Endodermal cell (in vitro differentiated cells): ENCODE measurements at regions not wholly inside any gene's neighbourhood (a gene's known extent, or its start where the extent isn't known, plus 50 kb on each side); places are given as distances from the start of the nearest gene placed in this dataset.

Experiments used
- DNase-seq: peaks from one replicate; pipeline ENCODE4 v3.0.0-alpha.2; 2017
- H3K27ac ChIP-seq: 2 replicates; pipeline ENCODE4 v1.5.1; 2013; ENCODE audit warnings: mild to moderate bottlenecking, low read depth, low read length, moderate library complexity
- H3K27me3 ChIP-seq: 2 replicates; pipeline ENCODE4 v1.6.1; 2013; ENCODE audit warnings: mild to moderate bottlenecking, low read length, moderate library complexity; ENCODE audit not compliant: insufficient read depth, control insufficient read depth, poor library complexity, severe bottlenecking
- H3K36me3 ChIP-seq: 2 replicates; pipeline ENCODE4 v1.7.0; 2013; ENCODE audit warnings: mild to moderate bottlenecking, low read length, moderate library complexity; ENCODE audit not compliant: control insufficient read depth, insufficient read depth
- H3K4me1 ChIP-seq: one replicate; pipeline ENCODE4 v1.7.0; 2013; ENCODE audit warnings: low read length; ENCODE audit not compliant: control insufficient read depth, insufficient read depth
- H3K4me3 ChIP-seq: 2 replicates; pipeline ENCODE4 v1.5.1; 2013; ENCODE audit warnings: mild to moderate bottlenecking, low read length, moderate library complexity
- H3K9ac ChIP-seq: 2 replicates; pipeline ENCODE4 v1.6.1; 2013; ENCODE audit warnings: mild to moderate bottlenecking, low read length, moderate library complexity; ENCODE audit not compliant: poor library complexity, severe bottlenecking; ENCODE audit errors: extremely low read depth
- H3K9me3 ChIP-seq: 2 replicates; pipeline ENCODE4 v1.6.1; 2013; ENCODE audit warnings: mild to moderate bottlenecking, low read length, moderate library complexity; ENCODE audit not compliant: control insufficient read depth
- H3K27ac Mint-ChIP-seq: 2 replicates; pipeline ENCODE4 v1.8.0; 2020; ENCODE audit warnings: mixed read lengths
- H3K27me3 Mint-ChIP-seq: 2 replicates; pipeline ENCODE4 v1.8.0; 2021; ENCODE audit warnings: mild to moderate bottlenecking, mixed read lengths; ENCODE audit not compliant: insufficient read depth
- H3K36me3 Mint-ChIP-seq: 2 replicates; pipeline ENCODE4 v1.8.0; 2020; ENCODE audit warnings: low read depth, mixed read lengths
- H3K4me1 Mint-ChIP-seq: 2 replicates; pipeline ENCODE4 v1.8.0; 2020; ENCODE audit warnings: mixed read lengths
- H3K4me3 Mint-ChIP-seq: 2 replicates; pipeline ENCODE4 v1.8.0; 2020; ENCODE audit warnings: mild to moderate bottlenecking, moderate library complexity, mixed read lengths
- H3K9me3 Mint-ChIP-seq: 2 replicates; pipeline ENCODE4 v1.8.0; 2020; ENCODE audit warnings: mild to moderate bottlenecking, mixed read lengths
- WGBS, 2 experiments: methylation state at CpG; one replicate each; pipeline versions ENCODE4 v1.1.5 to v1.1.7; 2013; ENCODE audit warnings: missing lambda C conversion rate in 2 of 2, mixed read lengths in 1 of 2; ENCODE audit not compliant: insufficient coverage in 1 of 2, insufficient read length in 1 of 2; 5-methylcytosine and 5-hydroxymethylcytosine counted together
- TF ChIP-seq, protein P1 (sequence below): fragments of 200-600 bp; sonication (generic); conservative IDR thresholded peaks from 2 replicates; pipeline ENCODE4 v1.5.0; 2021; ENCODE audit warnings: antibody characterized with exemption, mild to moderate bottlenecking

DNA sequence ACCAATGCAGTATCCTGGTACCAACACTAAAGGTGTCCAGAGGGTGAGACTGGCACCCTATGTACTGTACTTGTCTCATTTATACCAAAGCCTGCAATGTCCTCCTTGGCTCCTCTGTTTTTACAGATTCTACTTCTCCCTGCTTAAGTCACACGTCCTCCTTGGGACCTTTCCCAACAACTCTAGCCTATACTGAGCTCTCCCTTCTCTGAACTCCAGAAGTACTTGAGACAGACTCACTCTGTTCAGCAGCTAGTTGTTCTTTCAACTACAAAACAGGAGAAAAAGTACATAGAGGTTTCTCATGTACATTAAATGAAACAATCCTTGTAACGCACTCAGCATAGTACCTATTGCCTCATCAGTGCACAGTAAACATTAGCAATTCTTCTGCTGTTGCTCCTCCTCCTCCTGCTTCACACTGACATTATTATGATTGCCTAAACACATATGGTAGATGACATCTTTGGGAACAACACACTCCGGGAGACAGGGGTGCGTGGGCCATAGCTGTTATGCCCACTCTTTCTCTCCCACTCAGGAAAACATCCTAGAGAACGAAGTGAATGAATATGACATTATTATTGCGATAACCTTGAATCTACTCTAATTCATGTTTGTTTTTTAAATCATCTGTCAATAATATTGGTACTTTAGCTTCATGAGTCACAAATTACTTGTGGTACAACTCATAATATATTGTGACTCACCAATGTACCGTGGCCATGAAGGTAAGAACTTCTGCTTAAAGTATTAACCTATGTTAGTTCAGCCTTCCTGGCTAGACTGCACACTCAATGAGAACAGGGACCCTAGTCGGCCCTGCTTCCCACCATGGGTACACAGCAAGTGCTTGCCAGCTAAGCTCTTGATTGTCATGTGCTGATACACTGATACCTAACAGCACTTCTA, 180.3 kb upstream of the ADRA1B start:
- Histone ChIP-seq H3K27ac (no peak overlapping the region), H3K36me3 (no peaks in the 10 kb centered on the region), H3K4me3 (no peak overlapping the region), H3K27me3 (no peaks in the 10 kb centered on the region), H3K4me1 (no peaks in the 10 kb centered on the region), H3K9me3 (no peaks in the 10 kb centered on the region), H3K9ac (no peak overlapping the region)
- WGBS, 2 experiments, result 89 to 90% methylated on average over 4 to 8 of the region's 8 CpGs
- Mint-ChIP-seq H3K27me3 (peaks cover 3% of the 10 kb centered on the region), H3K9me3 (no peaks in the 10 kb centered on the region), H3K36me3 (no peaks in the 10 kb centered on the region), H3K4me3 (no peak overlapping the region), H3K27ac (no peak overlapping the region), H3K4me1 (no peaks in the 10 kb centered on the region)
- TF ChIP-seq, protein P1, sequence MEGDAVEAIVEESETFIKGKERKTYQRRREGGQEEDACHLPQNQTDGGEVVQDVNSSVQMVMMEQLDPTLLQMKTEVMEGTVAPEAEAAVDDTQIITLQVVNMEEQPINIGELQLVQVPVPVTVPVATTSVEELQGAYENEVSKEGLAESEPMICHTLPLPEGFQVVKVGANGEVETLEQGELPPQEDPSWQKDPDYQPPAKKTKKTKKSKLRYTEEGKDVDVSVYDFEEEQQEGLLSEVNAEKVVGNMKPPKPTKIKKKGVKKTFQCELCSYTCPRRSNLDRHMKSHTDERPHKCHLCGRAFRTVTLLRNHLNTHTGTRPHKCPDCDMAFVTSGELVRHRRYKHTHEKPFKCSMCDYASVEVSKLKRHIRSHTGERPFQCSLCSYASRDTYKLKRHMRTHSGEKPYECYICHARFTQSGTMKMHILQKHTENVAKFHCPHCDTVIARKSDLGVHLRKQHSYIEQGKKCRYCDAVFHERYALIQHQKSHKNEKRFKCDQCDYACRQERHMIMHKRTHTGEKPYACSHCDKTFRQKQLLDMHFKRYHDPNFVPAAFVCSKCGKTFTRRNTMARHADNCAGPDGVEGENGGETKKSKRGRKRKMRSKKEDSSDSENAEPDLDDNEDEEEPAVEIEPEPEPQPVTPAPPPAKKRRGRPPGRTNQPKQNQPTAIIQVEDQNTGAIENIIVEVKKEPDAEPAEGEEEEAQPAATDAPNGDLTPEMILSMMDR, result no peak
- no peak for DNase-seq

DNA sequence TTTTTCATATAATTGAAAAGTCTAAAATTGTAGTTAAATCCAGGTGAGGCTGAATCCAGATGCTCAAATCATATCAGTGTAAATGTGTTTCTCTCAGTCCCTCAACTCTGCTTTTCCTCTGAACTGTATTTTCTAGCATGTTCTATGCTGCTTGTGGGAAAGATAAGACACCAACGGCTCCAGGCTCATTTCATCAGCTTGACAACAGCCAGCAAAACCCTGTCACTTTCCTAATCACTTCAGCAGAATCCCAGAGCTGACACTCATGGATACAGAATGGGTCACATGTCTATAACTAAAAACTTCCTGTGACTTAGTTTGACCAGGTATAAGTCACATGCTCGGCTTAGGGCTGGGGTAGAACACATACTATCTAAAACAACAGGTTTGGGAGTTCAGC, 179.4 kb upstream of the ADRA1B start:
- DNase-seq, result no peak
- Histone ChIP-seq H3K4me3 (no peak overlapping the region), H3K27ac (no peak overlapping the region), H3K9ac (no peak overlapping the region), H3K9me3 (no peaks in the 10 kb centered on the region), H3K4me1 (no peaks in the 10 kb centered on the region), H3K36me3 (no peaks in the 10 kb centered on the region), H3K27me3 (no peaks in the 10 kb centered on the region)
- no peaks in the 10 kb centered on the region for H3K9me3 Mint-ChIP-seq
- no peaks in the 10 kb centered on the region for H3K4me1 Mint-ChIP-seq
- TF ChIP-seq, protein P1, result no peak
- no peak overlapping the region for H3K4me3 Mint-ChIP-seq
- H3K36me3 Mint-ChIP-seq, result no peaks in the 10 kb centered on the region
- no peak overlapping the region for H3K27ac Mint-ChIP-seq
- peaks cover 3% of the 10 kb centered on the region for H3K27me3 Mint-ChIP-seq
- 83% methylated on average over 2 of the region's 2 CpGs; no CpG with 5 or more reads in 1 of the 2 experiments for WGBS, 2 experiments

DNA sequence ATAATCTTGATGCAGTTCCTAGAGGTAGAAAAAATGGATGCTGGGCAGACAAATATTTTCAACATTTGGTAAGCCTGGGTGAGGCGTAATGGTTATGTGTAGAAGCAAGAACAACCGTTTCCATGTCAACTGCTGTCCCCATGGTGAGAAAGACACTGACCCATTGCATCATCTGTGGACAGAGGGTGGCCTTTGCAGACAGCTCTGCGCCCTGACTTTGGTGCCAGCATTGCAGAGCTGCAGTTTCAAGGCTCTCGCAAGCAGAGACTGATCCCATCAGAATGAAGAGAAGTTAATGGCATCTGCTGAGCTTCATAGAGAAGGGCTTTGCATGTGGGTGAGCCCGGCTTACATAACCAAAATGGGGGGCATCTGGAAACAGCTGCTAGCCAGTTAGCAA, 179.0 kb upstream of the ADRA1B start:
- Histone ChIP-seq H3K36me3 (no peaks in the 10 kb centered on the region), H3K27me3 (no peaks in the 10 kb centered on the region), H3K27ac (no peak overlapping the region), H3K4me3 (no peak overlapping the region), H3K9ac (no peak overlapping the region), H3K9me3 (no peaks in the 10 kb centered on the region), H3K4me1 (no peaks in the 10 kb centered on the region)
- no peak overlapping the region for H3K27ac Mint-ChIP-seq
- no peaks in the 10 kb centered on the region for H3K36me3 Mint-ChIP-seq
- WGBS, 2 experiments, result 89 to 96% methylated on average over 5 of the region's 5 CpGs
- TF ChIP-seq, protein P1, result no peak
- no peak for DNase-seq
- H3K27me3 Mint-ChIP-seq, result peaks cover 3% of the 10 kb centered on the region
- no peaks in the 10 kb centered on the region for H3K9me3 Mint-ChIP-seq
- no peak overlapping the region for H3K4me3 Mint-ChIP-seq
- no peaks in the 10 kb centered on the region for H3K4me1 Mint-ChIP-seq
